MV-4-11 (cell line): ENCODE measurements at regions not wholly inside any gene's neighbourhood (a gene's known extent, or its start where the extent isn't known, plus 50 kb on each side); places are given as distances from the start of the nearest gene placed in this dataset.
"Not testable (repeated sequence)": the region's sequence is repeated elsewhere in the genome, so short reads cannot be mapped to it uniquely, and the experiment has no call there.

ENCODE experiments used
- DNase-seq: peaks from one replicate; lab custom pipeline; 2025; lab: John Stamatoyannopoulos, UW

- DNase-seq: no peak
These were observed 314.1 kb downstream of the SV2B start for GRCh38 chr15:91414124-91414523.

- DNase-seq: not testable (repeated sequence)
These were observed 315.2 kb downstream of the SV2B start for GRCh38 chr15:91415258-91415657.

GRCh38 chr15:91420689-91421088 lies 320.6 kb downstream of the SV2B start:
- DNase-seq: no peak

- no peak for DNase-seq
These were observed 322.7 kb downstream of the SV2B start for GRCh38 chr15:91422797-91423196.

GRCh38 chr15:91424001-91424400 lies 323.9 kb downstream of the SV2B start:
- no peak for DNase-seq

GRCh38 chr15:91426412-91426811 lies 326.4 kb downstream of the SV2B start:
- no peak for DNase-seq

GRCh38 chr15:91429973-91430372 lies 329.9 kb downstream of the SV2B start:
- no peak for DNase-seq

- no peak for DNase-seq
These were observed 331.1 kb downstream of the SV2B start for GRCh38 chr15:91431041-91431715.

GRCh38 chr15:91435113-91435512 lies 335.1 kb downstream of the SV2B start:
- no peak for DNase-seq

- DNase-seq: no peak
These were observed 344.6 kb downstream of the SV2B start for GRCh38 chr15:91444656-91445055.

GRCh38 chr15:91445695-91446228 lies 345.7 kb downstream of the SV2B start:
- DNase-seq: no peak

- DNase-seq: no peak
These were observed 348.1 kb downstream of the SV2B start for GRCh38 chr15:91447991-91448644.

- not testable (repeated sequence) for DNase-seq
These were observed 353.3 kb downstream of the SV2B start for GRCh38 chr15:91453376-91453775.

- DNase-seq: no peak
These were observed 356.2 kb downstream of the SV2B start for GRCh38 chr15:91456251-91456718.

GRCh38 chr15:91456921-91457320 lies 356.9 kb downstream of the SV2B start:
- DNase-seq: no peak

- DNase-seq: no peak
These were observed 361.3 kb downstream of the SV2B start for GRCh38 chr15:91461377-91461776.

- no peak for DNase-seq
These were observed 365.0 kb downstream of the SV2B start for GRCh38 chr15:91465086-91465485.

GRCh38 chr15:91465696-91466095 lies 365.6 kb downstream of the SV2B start:
- DNase-seq: no peak

GRCh38 chr15:91468871-91469580 lies 369.0 kb downstream of the SV2B start:
- DNase-seq: no peak

- DNase-seq: no peak
These were observed 369.8 kb downstream of the SV2B start for GRCh38 chr15:91469632-91470567.

- no peak for DNase-seq
These were observed 371.4 kb downstream of the SV2B start for GRCh38 chr15:91471468-91471867.

GRCh38 chr15:91472316-91472756 lies 372.3 kb downstream of the SV2B start:
- no peak for DNase-seq
